HL-60/S4 (cell line): ENCODE measurements at regions not wholly inside any gene's neighbourhood (a gene's known extent, or its start where the extent isn't known, plus 50 kb on each side); places are given as distances from the start of the nearest gene placed in this dataset.

ENCODE experiments used
- in situ Hi-C: fragments of 300-500 bp; cut with MboI; formaldehyde crosslinking; loops from 2 replicates; pipeline ENCODE4 v1.14.3; 2022; ENCODE audit warnings: low sequenced_read_pairs

DNA sequence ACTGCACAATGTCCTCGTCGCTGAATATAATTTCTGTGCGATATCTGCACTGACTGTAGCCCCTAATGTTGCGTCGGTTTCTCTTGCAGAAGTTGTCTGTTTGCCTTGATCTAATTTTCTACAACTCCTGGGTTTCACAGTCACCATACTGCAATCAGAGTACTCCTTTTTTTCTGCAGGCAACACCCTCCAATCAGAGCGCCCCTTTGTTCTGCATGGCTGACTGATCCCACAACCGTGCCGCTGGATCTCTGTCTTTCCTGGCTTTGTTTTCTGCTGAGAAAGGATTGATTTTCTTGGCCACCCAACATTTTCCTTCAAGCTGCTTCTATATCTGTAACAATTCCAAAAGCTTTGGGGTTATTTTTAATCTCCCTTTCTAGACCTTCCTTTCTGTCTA lies 182.2 kb upstream of the SMARCA2 start:
- in situ Hi-C loops, result no loop called here

- in situ Hi-C loops, result no loop called here
Observed at GRCh38 chr9:1837453-1838084, 177.6 kb upstream of the SMARCA2 start.

DNA sequence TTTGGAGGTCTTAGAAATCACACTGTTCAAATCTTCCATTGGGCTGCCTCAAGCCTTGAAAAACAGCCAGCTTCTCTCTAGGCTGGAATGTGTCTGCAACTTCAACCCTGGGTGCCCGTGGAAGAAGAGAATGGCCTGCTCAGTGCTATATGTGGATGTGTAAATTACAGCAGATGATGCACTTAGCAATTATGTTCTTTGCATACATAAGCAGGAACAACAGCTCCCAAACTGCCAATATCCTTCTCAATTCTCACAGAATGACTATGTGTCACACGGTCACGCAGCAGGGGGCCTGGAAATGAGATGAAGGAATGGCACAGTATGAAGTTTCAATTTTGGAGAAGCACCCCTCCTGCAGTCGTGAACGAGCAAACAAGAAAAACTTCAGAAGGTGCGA lies 175.2 kb upstream of the SMARCA2 start:
- in situ Hi-C loops, result no loop called here

DNA sequence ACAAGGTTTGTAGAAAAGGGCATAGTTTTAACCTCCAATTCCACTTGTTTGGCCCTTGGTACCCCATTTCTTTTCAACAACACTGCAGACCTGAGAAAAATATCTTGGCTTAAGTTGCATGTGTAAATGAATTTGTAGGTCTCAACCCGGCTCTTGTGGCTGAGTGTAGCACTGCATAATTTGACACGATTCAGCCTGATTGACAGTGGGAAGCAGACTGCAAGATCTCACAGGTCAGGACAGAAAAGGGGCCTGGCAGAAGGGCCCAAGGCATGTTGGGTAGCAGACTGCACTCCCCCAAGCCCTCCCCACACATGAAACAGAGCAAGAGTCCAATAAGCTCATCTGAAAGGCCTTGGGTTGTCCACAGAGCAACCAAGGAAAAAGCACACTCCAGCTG lies 169.7 kb upstream of the SMARCA2 start:
- in situ Hi-C loops, result no loop called here

- in situ Hi-C loops, result no loop called here
Observed at GRCh38 chr9:1855726-1856125, 159.4 kb upstream of the SMARCA2 start.

DNA sequence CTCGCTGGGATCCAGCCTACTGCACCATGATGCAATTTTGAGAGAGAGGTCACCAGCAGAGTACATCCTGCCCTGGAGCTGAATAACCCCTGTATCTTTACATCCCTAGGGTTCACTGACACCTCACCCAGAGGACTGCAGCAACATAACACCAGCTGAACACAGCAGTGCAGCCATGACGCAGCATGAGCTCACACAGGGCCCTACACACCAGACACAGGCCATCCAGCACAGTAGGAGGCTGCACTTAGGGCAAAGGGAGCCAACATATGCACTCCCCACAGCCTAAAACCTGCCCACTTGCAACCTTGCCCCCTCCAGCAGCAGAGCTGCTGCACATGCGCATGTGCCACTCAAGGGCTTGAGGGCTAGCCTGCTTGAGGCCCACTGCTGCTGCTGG lies 157.3 kb upstream of the SMARCA2 start:
- in situ Hi-C loops, result no loop called here

- in situ Hi-C loops, result no loop called here
Observed at GRCh38 chr9:1869843-1870242, 145.3 kb upstream of the SMARCA2 start.

DNA sequence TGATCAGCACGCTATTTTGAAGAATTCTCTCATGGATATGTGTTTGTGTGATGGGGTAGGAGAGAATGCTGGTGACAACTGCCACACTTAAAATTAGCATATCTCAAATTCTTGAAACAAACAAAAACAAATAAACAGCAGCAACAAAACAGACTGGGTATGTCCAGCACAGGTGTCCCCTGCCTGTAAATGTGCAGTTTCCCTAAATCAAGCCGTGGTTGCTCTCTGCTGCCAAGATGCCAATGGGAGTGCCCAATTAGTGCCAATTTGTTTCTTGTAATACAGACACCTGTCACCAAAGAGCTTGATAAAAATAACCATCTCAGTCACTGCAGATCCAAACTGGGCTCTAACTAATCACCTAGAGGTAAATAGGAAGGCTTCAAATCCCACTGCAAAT lies 144.2 kb upstream of the SMARCA2 start:
- in situ Hi-C loops, result no loop called here

- in situ Hi-C loops, result no loop called here
Observed at GRCh38 chr9:1871626-1872419, 143.3 kb upstream of the SMARCA2 start.

DNA sequence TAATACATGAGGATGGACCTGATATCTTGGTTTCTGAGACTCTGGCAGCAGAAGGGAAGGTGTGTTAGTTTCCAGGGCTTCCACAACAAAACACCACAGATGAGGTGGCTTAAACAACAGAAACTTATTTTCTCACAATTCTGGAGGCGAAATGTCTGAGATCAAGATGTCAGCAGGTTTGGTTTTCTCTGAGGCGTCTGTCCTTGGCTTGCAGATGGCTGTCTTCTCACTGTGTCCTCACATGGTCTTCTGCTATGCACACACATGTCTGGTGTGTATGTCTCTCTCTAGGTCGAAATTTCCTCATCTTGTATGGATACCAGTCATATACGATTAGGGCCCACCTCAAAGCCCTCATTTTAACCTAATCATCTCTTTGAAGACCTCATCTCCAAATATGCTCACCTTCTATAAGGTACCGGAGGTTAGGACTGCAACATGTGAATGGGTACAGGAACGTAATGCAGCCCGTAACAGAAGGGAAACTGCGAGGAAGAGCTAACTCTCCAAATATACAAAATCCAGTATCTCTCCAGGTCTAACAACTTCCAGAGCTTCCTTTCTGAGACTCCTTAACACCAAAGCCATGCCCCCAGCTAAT lies 139.8 kb upstream of the SMARCA2 start:
- in situ Hi-C loops, result no loop called here

- in situ Hi-C loops, result no loop called here
Observed at GRCh38 chr9:1875921-1876448, 139.2 kb upstream of the SMARCA2 start.

DNA sequence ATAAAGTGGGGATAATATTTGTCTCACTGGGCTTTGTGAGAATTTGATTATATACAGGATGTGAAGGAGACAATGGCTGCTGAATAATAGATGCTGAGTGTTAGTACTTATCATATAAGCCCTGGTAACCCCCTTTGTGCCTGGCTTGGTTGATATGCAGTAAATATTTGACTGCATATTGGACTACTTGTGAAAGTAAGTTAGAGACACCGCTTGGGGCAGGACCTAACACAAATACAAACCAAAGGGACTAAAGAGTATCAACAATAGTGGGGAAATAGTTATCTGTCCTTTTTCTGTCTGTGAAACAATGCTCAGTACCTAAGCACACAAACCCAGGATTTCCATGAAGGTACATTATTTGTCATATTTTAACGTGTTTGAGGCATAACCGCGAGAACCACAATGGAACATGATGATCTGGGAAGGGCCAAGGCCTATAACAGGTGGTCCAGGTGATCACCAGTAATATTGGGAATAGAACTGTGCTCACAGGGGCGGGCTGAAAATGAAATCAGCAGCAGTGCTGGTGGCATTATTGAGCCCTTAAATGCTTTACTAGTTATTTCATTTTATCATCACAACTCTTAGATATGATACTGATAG lies 138.2 kb upstream of the SMARCA2 start:
- in situ Hi-C loops, result no loop called here

GRCh38 chr9:1877951-1878350 lies 137.2 kb upstream of the SMARCA2 start:
- in situ Hi-C loops, result no loop called here

GRCh38 chr9:1878811-1879210 lies 136.3 kb upstream of the SMARCA2 start:
- in situ Hi-C loops, result no loop called here

- in situ Hi-C loops, result no loop called here
Observed at GRCh38 chr9:1879501-1879900, 135.6 kb upstream of the SMARCA2 start.

DNA sequence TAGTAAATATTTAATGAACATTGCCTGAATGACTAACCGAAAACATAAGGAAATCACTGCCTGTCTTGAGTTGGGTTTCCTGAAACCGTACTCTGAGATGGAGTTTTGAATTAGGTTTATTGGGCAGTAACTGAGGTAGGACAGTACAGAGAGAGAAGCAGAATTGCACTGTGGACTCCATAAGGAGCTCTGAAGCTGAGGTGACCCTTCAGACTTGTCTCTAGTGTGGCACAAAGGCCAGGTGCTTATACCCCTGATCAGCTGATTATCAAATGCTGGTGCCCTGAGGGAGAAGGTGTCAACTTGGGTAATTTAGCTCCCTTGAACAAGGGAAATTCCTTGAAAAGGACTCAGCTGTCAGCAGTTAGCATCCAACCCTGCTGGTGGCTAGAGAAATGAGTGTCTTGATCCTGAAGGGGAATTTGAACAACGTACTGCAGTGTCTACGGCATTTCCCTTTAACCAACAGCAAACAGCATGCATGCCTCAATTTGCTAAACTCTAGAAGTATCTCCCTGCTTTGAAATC lies 135.0 kb upstream of the SMARCA2 start:
- in situ Hi-C loops, result no loop called here

DNA sequence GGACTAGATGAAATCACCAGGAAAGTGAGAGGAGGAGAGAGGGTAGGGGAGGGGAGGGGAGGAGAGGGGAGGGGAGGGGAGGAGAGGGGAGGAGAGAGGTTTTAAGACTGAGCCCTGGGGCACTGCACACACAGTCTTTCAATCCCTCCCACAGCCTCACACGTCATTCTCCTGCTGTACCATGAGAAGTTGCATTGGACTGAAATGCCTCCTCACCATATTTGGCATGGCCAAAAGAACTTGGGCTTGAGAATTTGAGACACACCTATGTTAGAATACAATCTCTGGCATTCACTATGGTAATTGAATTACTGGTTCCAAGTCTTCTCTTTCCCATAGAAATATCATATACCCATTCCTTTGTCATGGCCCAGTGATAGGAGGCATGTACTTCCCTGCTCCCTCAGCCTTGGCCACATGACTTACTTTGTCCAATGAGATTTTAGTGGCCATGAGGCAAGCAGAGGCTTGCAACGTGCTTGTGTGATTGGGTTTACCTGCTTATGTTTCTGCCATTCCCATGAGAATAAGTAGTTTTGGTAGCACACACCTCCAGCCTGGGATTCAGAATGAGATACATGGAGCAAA lies 133.3 kb upstream of the SMARCA2 start:
- in situ Hi-C loops, result no loop called here

- in situ Hi-C loops, result no loop called here
Observed at GRCh38 chr9:1882711-1883403, 132.3 kb upstream of the SMARCA2 start.

- in situ Hi-C loops, result no loop called here
Observed at GRCh38 chr9:1890201-1890600, 124.9 kb upstream of the SMARCA2 start.

- in situ Hi-C loops, result no loop called here
Observed at GRCh38 chr9:1890816-1891215, 124.3 kb upstream of the SMARCA2 start.
